ENCODE measurements at regions not wholly inside any gene's neighbourhood (a gene's known extent, or its start where the extent isn't known, plus 50 kb on each side); places are given as distances from the start of the nearest gene placed in this dataset.

DNA sequence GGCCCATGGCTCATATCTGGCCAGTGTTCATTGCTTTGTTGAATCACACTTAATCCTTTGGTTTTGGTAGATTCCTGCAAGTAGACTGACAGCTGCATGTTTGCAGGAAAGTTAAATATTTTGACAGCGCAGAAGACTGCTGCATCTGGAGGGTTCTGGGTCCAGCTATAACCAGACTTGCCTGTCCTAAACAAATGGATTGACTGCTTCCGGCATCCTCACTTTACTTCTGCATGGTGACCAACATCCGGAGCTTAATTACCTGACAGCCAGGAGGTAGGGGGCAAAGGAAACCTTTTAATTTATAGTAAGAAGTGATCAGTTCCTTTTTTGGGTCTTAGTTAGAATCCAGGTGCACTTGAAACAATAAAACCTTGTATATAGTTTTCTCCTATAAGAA, 263.3 kb downstream of the SNX10 start:
- TF ChIP-seq, protein P1, sequence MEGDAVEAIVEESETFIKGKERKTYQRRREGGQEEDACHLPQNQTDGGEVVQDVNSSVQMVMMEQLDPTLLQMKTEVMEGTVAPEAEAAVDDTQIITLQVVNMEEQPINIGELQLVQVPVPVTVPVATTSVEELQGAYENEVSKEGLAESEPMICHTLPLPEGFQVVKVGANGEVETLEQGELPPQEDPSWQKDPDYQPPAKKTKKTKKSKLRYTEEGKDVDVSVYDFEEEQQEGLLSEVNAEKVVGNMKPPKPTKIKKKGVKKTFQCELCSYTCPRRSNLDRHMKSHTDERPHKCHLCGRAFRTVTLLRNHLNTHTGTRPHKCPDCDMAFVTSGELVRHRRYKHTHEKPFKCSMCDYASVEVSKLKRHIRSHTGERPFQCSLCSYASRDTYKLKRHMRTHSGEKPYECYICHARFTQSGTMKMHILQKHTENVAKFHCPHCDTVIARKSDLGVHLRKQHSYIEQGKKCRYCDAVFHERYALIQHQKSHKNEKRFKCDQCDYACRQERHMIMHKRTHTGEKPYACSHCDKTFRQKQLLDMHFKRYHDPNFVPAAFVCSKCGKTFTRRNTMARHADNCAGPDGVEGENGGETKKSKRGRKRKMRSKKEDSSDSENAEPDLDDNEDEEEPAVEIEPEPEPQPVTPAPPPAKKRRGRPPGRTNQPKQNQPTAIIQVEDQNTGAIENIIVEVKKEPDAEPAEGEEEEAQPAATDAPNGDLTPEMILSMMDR (IDR thresholded peaks at IDR 0.05 in 2 of 3, conservative IDR thresholded peaks at IDR 0.05 in 1 of 3; ENCODE audit: borderline replicate concordance in 1 of 3, insufficient read depth in 1 of 3, low read depth in 2 of 3, low read length in 2 of 3) = no peak
- TF ChIP-seq, protein P2, sequence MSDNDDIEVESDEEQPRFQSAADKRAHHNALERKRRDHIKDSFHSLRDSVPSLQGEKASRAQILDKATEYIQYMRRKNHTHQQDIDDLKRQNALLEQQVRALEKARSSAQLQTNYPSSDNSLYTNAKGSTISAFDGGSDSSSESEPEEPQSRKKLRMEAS (IDR thresholded peaks at IDR 0.05) = no peak
- TF ChIP-seq POLR2A (IDR thresholded peaks at IDR 0.05; ENCODE audit: borderline replicate concordance, extremely low read depth, insufficient read depth, insufficient read length) (no peak), CEBPB (IDR thresholded peaks at IDR 0.05; ENCODE audit: low read depth) (no peak), EZH2 (IDR thresholded peaks at IDR 0.05) (no peak), TCF7L2 (IDR thresholded peaks at IDR 0.05; ENCODE audit: borderline replicate concordance, extremely low read depth, insufficient read depth, insufficient read length) (no peak)
- TF ChIP-seq, protein P3, sequence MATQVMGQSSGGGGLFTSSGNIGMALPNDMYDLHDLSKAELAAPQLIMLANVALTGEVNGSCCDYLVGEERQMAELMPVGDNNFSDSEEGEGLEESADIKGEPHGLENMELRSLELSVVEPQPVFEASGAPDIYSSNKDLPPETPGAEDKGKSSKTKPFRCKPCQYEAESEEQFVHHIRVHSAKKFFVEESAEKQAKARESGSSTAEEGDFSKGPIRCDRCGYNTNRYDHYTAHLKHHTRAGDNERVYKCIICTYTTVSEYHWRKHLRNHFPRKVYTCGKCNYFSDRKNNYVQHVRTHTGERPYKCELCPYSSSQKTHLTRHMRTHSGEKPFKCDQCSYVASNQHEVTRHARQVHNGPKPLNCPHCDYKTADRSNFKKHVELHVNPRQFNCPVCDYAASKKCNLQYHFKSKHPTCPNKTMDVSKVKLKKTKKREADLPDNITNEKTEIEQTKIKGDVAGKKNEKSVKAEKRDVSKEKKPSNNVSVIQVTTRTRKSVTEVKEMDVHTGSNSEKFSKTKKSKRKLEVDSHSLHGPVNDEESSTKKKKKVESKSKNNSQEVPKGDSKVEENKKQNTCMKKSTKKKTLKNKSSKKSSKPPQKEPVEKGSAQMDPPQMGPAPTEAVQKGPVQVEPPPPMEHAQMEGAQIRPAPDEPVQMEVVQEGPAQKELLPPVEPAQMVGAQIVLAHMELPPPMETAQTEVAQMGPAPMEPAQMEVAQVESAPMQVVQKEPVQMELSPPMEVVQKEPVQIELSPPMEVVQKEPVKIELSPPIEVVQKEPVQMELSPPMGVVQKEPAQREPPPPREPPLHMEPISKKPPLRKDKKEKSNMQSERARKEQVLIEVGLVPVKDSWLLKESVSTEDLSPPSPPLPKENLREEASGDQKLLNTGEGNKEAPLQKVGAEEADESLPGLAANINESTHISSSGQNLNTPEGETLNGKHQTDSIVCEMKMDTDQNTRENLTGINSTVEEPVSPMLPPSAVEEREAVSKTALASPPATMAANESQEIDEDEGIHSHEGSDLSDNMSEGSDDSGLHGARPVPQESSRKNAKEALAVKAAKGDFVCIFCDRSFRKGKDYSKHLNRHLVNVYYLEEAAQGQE (IDR thresholded peaks at IDR 0.05; ENCODE audit: low read depth) = no peak
